ENCODE measurements at regions not wholly inside any gene's neighbourhood (a gene's known extent, or its start where the extent isn't known, plus 50 kb on each side); places are given as distances from the start of the nearest gene placed in this dataset.

- intact Hi-C loops (cut with DNase I; ENCODE audit: low total_unique reads) = no loop called here
- DNase-seq = no peak
- no peak overlapping the region for H3K27ac ChIP-seq
- TF ChIP-seq POLR2A (IDR thresholded peaks at IDR 0.05) (no peak), CTCF (IDR thresholded peaks at IDR 0.05) (no peak)
- no peak overlapping the region for H3K4me3 ChIP-seq
- no peaks in the 10 kb centered on the region for H3K4me1 ChIP-seq
- no peaks in the 10 kb centered on the region for H3K27me3 ChIP-seq
- H3K36me3 ChIP-seq = peaks cover 0 to 3% of the 10 kb centered on the region in 2 donors
- no peaks in the 10 kb centered on the region for H3K9me3 ChIP-seq
Observed at GRCh38 chr2:35172687-35173086, 1182.9 kb upstream of the CRIM1 start.

- Histone ChIP-seq H3K27ac (no peak overlapping the region), H3K4me3 (no peak overlapping the region), H3K9me3 (no peaks in the 10 kb centered on the region), H3K36me3 (peaks cover 0 to 3% of the 10 kb centered on the region in 2 donors), H3K27me3 (no peaks in the 10 kb centered on the region), H3K4me1 (no peaks in the 10 kb centered on the region)
- intact Hi-C loops (cut with DNase I; ENCODE audit: low total_unique reads) = no loop called here
- TF ChIP-seq CTCF (IDR thresholded peaks at IDR 0.05) (no peak), POLR2A (IDR thresholded peaks at IDR 0.05) (no peak)
- no peak for DNase-seq
Observed at GRCh38 chr2:35168351-35168750, 1187.2 kb upstream of the CRIM1 start.

GRCh38 chr2:35163948-35164347 lies 1191.6 kb upstream of the CRIM1 start:
- Histone ChIP-seq H3K4me3 (no peak overlapping the region), H3K4me1 (no peaks in the 10 kb centered on the region), H3K9me3 (no peaks in the 10 kb centered on the region), H3K27me3 (no peaks in the 10 kb centered on the region), H3K36me3 (no peaks in the 10 kb centered on the region), H3K27ac (no peak overlapping the region)
- intact Hi-C loops (cut with DNase I; ENCODE audit: low total_unique reads) = no loop called here
- TF ChIP-seq CTCF (IDR thresholded peaks at IDR 0.05) (no peak), POLR2A (IDR thresholded peaks at IDR 0.05) (no peak)
- DNase-seq = no peak

- Histone ChIP-seq H3K27me3 (no peaks in the 10 kb centered on the region), H3K36me3 (no peaks in the 10 kb centered on the region), H3K27ac (no peak overlapping the region), H3K4me3 (no peak overlapping the region), H3K4me1 (no peaks in the 10 kb centered on the region), H3K9me3 (no peaks in the 10 kb centered on the region)
- intact Hi-C loops (cut with DNase I; ENCODE audit: low total_unique reads) = no loop called here
- no peak for DNase-seq
- TF ChIP-seq POLR2A (IDR thresholded peaks at IDR 0.05) = no peak
- no peak for TF ChIP-seq CTCF (IDR thresholded peaks at IDR 0.05)
Observed at GRCh38 chr2:35160871-35161270, 1194.7 kb upstream of the CRIM1 start.

- no peak overlapping the region for H3K4me3 ChIP-seq
- intact Hi-C loops (cut with DNase I; ENCODE audit: low total_unique reads) = no loop called here
- no peak for DNase-seq
- H3K36me3 ChIP-seq = no peaks in the 10 kb centered on the region
- TF ChIP-seq CTCF (IDR thresholded peaks at IDR 0.05) (no peak), POLR2A (IDR thresholded peaks at IDR 0.05) (no peak)
- H3K27ac ChIP-seq = no peak overlapping the region
- no peaks in the 10 kb centered on the region for H3K4me1 ChIP-seq
- H3K9me3 ChIP-seq = no peaks in the 10 kb centered on the region
- H3K27me3 ChIP-seq = no peaks in the 10 kb centered on the region
Observed at GRCh38 chr2:35125871-35126270, 1229.7 kb upstream of the CRIM1 start.

Data from uterus (tissue), 3 donors.